ENCODE measurements at regions not wholly inside any gene's neighbourhood (a gene's known extent, or its start where the extent isn't known, plus 50 kb on each side); places are given as distances from the start of the nearest gene placed in this dataset.
"Not testable (repeated sequence)": the region's sequence is repeated elsewhere in the genome, so short reads cannot be mapped to it uniquely, and the experiment has no call there.

- no peak for DNase-seq (ENCODE audit: low spot score)
Measured at GRCh38 chr15:99455789-99456160, 110.0 kb upstream of the MEF2A start.

DNA sequence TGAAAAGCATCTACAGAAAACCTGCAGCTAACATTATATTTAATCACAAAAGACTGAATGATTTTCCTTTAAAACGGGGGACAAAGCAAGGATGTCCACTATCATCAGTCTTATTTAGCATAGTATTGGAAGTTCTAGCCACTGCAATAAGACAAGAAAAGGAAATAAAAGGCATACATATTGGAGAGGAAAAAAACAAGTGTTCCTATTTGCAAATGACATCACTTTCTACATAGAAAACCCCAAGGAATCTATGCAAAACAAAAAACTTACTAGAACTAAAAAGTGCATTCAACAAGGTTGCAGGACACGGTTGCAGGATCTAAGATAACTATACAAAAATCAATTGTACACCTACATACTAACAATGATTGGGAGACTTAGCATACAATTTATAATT lies 101.6 kb upstream of the MEF2A start:
- no peak for DNase-seq (ENCODE audit: low spot score)

- DNase-seq (ENCODE audit: low spot score), result no peak
Measured at GRCh38 chr15:99466701-99467337, 99.0 kb upstream of the MEF2A start.

DNA sequence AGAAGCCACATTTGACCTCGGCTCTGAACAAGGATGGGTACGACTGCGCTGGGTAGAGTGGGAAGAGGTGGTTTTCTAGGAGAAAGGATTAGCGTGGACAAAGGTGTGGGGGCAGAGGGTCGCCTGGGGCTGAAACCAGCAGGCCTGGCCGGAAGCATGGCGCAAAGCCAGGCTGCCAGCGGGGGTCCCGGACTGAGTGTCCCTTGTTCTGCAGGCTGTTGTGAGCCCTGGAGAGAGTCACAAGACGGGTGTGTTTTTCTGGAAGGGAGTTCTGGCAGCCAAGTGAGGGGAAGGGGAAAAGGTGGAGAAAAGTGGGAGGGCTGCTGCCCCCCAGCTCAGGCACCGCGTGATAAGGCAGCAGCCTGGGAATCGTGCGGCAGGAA lies 98.5 kb upstream of the MEF2A start:
- no peak for DNase-seq (ENCODE audit: low spot score)

GRCh38 chr15:99467853-99468464 lies 97.8 kb upstream of the MEF2A start:
- DNase-seq (ENCODE audit: low spot score), result no peak

GRCh38 chr15:99470204-99470603 lies 95.6 kb upstream of the MEF2A start:
- not testable (repeated sequence) for DNase-seq (ENCODE audit: low spot score)

DNA sequence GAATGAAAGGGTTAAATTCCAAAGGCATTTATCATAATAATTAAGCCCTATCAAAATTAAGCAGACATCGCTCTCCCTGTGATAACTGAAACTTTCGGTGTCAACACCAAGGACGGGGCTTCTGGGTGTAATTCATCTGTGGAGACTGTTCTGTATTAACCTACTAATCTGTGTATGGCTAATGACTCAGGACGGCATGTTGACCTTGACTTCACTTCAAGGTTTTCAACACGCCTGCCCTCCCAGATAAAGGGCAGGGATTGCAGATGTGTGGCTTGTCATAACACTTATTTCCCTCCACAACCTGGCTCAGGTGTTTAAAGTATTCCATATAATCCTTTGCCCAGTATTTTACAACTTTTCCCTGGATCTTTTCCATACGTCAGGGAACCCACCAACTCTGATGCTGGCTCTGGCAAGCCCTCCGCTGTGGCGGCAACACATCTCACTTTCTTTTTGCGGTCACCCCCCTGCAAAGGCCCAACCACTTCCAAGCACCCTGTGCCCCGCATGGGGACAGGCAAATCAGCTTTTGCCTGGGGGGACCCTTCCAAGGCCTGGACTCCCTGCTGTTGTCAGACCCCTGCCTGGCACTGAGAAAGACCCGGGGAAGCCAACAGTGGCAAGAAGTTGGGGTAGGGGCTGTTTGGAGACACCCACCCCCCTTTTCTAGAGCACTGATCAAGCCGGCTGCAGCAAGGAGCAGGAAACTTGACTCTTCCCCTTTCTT lies 93.2 kb upstream of the MEF2A start:
- DNase-seq (ENCODE audit: low spot score), result no peak

DNA sequence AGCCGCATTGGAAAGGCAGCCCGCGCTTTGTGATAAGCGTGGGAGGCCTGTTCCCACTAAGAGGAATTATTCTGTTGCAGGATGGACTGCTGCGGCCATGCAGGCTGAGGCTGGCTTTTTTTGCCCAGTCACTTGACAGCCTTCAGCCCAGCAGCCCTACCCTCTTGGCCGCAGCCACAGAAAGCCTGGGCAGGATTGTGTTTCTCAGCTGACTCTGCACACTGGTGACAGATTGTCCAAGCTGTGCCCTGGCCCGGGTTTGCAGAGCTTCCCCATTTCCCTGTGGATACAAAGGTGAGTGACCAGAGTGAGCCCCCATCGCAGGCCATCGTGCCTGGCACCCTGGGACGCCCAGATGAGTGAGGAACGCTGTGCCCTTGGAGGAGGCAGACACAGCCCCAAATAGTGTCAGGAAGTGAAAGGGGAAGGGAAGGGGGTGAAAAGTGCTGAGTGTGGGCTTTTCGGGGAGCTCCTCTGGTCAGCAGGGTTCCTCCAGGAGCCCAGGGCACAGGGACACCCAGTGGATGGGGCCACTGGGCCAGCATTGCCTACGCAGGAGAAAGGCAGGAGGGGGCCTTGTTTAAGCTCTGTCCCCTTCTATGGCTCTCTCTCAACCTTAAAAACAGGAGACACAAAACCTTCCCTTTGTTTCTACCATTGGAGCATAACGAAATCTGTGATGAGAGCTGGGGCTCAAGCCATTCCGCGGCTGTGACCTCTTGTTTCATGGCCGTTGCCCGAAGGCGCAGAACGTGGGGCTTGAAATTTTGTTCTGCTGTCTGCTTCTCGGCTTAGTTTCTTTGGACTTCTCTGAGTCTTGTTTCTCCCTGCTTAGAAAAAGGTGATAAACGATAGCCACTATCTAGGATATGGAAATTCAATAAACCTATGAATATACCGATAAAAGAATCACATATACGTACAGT lies 91.5 kb upstream of the MEF2A start:
- DNase-seq (ENCODE audit: low spot score), result no peak

DNA sequence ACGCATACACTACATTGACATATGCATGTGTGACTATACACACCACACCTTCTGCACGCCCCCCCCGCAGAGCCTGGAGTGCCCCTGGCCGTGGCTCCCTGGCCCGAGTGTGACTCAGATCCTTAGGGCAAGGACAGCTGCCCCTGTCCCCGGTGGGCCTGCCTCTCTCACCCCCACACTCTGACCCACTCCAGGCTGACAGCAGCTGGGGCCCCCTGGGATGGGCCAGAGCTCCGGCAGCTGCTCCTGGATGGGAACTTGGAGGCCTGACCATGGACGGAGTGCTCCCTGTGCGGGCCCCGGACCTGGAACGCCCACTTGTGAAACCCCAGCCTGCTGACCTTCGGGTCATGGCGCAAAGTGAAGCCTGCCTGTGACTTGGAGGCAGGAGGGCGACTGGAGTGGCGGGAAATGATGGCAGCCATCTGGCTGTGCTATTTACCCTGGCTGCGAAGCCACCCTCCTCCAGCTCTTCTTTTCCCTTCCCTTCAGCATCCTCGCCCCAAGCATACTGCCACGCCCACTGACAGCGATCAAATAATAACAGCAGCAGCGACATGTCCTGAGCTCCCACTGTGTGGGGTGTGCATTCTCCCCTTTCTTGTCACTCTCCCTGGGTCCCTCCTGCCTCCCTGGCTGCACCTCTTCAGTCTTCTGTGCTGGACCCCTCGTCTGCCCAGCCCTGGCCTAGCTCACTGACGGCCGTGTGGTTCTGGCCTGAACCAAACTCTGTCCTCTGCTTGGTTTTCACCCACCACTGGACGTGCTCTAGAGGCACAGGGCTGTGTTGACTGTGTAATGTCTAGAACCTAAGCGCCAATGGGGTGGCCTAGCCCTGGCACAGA lies 90.7 kb upstream of the MEF2A start:
- DNase-seq (ENCODE audit: low spot score), result no peak

- DNase-seq (ENCODE audit: low spot score), result no peak
Measured at GRCh38 chr15:99475754-99476412, 89.9 kb upstream of the MEF2A start.

DNA sequence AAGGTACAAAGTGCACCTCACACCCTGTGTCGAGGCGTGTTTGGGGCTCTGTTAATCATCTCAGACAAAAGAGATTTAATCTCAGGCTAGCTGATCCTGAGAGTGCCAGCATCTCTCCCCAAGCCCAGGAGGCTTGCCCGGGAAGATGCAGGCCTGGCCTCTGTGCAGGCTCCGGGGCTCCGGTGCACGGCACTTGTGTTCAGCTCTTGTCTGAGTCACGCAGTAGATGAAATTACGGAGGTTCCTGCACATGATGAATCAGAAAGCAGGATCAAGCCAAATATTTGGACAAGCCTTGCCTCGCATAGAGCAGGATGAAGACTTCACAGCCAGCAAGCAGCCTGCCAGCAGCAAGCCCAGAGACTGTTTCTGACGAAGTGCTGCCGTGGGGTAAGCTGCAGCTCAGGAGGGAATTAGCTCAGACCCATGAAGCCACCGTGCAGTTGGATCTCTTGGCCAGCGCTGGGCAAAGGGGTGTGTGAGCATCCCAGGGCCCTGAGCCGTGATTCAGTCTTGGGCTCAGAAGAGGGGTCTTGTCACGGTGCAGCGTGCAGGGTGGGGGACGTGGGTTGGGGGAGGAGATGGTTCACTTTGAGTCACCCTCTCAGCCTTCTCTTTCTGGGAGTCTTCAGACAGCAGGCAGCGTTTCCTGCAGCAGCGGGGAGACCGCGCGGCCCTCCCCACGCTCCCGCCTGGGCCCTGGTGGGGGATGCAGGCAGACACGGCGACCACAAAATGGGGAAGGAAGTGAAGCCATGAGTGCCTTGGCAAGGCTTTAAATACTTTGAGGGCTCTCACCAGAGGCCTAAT lies 89.2 kb upstream of the MEF2A start:
- DNase-seq (ENCODE audit: low spot score), result peak; percentile 57

- DNase-seq (ENCODE audit: low spot score), result no peak
Measured at GRCh38 chr15:99477791-99478471, 87.9 kb upstream of the MEF2A start.

GRCh38 chr15:99478977-99479376 lies 86.8 kb upstream of the MEF2A start:
- no peak for DNase-seq (ENCODE audit: low spot score)

DNA sequence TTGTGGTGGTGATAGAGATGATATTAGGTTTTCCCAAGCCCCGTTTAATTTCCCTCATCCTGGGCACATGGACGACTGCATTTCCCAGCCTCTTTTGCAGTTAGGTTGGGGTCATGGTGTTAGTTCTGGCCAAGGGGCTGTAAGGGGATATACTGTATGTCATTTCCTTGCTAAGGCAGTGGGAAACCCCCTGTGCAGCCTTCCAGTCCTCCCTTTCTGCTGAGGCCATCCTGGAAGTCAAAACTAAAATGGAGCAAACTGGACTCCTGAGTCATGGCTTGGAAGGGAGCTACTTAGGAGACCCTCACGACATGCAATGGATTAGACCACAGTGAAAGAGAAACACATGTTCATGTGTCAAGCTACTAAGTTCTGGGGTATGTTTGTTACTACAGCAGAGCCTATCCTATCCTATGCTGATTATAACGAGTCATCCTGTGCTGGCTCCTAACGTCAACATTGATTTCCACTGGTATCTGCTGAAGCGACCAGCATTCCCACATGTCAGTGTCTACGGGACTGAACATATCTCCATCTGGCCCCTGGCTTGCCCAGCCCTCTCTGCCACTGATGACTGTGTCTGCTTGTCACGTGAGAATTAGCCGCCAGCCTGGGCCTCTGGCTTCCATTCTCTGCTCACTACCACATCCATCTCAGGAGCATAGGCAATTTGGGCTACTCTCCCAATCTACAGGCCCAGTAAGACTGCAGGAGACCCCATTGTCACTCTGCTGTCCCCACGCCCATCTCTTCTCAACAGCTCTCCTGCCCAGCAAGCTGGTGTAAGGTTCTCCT lies 85.6 kb upstream of the MEF2A start:
- no peak for DNase-seq (ENCODE audit: low spot score)

DNA sequence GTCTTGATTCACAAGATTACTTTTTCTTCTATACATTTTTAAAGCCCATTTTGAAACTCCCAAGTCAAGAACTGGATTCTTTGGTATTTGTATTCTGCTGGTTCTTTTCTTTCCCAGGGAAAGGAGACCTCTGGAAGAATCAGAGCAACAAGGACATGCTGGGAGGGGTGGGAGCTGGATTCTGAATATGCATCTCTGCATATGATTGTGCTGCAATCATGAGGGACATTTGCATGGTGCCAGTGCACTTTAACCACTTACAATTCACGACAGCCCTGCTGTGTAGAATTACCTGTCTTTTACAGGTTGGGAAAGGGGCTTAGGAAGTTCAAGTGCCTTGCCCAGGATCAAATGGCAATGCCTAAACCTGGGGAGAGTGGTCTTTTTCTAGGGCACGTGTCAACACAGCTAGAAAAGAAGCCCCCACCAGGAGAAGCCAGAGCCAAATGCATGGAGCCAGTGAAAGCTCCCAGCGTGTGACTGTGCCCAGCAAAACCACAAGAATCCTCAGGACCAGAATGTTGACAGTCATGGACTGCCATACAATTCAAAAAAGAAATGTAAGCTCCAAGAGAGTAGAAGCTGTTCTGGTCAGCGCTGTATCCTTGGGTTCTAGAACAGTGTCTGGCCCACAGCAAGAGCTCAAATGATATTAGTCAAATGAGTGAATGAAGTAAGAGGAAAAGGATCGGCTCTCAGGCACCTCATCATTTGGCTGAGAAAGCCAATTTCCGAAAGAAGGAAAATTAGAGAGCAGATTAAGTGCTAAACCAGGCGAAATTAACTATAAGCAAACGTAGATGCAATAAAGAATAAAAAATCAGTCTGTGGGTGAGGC lies 84.5 kb upstream of the MEF2A start:
- DNase-seq (ENCODE audit: low spot score), result no peak

DNA sequence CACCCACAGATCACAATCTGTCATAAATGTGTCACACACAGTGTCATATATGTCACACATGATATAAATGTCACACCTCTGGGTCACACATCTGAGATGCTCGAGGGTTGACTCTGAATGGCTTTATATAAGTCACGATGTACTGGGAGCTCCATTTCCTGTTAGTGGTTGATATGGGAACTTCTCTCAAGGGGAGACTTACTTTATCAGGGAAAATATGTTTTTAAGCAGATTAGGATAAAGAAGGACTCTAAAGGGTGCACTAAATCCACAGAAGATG lies 83.9 kb upstream of the MEF2A start:
- DNase-seq (ENCODE audit: low spot score), result no peak

- no peak for DNase-seq (ENCODE audit: low spot score)
Measured at GRCh38 chr15:99482993-99483392, 82.8 kb upstream of the MEF2A start.

All from germinal center (tissue), 1 donor.